HG03521 (cell line): ENCODE measurements at regions not wholly inside any gene's neighbourhood (a gene's known extent, or its start where the extent isn't known, plus 50 kb on each side); places are given as distances from the start of the nearest gene placed in this dataset.

Experiments
- ATAC-seq: cut with Tn5 transposase; IDR thresholded peaks from one replicate; pipeline ENCODE4 v1.9.1; 2021; ENCODE audit warnings: mild to moderate bottlenecking, moderate library complexity; ENCODE audit not compliant: unreplicated experiment

DNA sequence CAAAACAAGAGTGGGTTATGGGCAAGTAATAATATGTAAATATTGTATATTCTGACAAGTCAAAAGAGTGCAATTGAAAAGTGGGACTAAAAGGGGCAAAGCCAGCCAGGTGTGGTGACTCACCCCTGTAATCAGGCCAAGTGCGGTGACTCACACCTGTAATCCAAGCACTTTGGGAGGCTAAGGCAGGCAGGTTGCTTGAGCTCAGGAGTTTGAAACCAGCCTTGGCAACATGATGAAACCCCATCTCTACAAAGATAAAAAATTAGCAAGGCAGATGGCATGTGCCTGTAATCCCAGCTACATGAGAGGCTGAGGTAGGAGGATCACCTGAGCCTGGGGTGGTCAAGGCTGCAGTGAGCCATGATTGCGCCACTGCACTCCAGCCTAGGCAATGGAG is 304.0 kb downstream of the HHIPL2 start:
- ATAC-seq, result no peak

DNA sequence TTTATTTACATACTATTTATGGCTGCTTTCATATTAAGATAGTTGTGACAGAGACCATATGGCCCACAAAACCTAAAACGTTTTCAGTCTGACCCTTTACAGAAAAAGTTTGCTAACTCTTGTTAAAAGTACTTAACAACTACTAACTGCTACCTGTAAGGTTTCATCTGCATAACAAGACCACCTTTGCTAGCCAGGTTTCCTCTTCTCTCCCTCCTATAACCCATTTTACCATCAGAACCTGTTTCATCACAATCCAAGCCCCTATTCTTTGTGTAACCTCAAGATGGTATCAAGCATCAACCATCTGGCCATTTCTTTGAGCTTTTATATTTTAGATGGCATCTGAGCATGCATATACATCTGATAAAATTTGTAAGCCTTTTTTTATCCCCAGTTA is 305.4 kb downstream of the HHIPL2 start:
- no peak for ATAC-seq

DNA sequence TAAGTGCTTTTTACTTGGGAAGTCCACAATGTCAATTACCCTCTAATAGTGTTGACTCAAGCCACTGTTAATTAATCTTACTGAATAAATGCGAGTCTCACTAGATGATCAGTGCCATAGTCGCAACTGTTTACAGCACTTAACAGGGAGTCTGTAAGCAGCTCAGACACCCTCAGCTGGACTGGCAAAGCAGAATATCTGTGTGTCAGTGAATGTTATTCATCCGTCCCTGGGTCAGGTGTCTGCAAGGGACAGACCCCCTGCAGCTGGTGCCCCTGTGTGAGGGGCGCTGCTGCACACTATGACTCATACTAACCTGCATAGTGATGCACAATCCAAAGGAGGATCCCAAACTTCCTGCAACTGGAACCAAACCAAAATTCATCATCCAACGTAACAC is 306.5 kb downstream of the HHIPL2 start:
- ATAC-seq, result no peak

DNA sequence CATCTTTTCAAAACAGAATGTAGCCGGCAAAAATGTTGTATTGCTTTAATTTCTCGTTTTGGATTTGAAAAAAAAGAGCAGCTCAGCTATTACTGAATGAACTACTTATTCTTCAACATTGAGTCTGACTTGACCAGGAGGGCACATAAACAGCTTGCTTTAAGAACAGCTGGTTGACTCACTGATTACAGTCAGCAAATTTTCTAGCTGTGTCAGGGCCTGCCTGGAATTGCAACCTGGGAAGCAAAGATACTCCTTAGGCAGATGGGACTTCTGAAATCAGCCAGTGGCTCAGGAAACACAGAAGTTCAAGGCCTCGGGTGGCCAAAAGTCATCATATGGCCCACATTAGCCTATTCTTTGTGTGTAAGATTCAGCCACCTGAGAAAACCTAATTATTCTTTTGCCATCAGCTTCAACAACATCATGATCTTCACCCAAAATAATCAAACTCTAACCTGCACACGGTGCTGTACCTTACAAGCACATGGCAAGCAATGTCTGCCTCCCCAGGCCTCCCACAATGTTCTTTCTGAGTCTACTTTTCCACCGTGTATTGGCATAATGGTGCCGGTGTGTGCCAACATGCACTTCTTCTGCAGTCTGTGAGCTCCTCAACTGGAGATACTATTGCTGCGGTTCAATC is 307.2 kb downstream of the HHIPL2 start:
- ATAC-seq, result no peak

DNA sequence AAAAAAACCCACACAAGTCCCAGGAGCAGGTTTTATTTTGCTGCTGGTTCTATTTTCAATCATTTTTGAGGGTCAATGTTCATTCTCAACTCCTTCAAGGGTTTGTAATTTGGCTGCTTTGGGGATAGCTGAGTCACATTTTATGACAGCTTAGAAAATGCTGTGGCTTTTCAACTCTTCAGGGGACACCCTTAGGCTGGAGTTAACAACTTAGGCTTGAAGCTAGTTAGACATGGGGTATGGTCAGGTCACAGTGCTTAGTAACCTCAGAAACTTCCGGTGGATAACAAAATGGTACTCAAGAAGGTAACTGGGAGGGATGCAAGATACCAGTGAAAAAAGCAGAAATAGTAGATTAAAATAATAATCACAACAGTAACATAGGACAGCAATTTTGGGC is 308.8 kb downstream of the HHIPL2 start:
- ATAC-seq, result no peak

DNA sequence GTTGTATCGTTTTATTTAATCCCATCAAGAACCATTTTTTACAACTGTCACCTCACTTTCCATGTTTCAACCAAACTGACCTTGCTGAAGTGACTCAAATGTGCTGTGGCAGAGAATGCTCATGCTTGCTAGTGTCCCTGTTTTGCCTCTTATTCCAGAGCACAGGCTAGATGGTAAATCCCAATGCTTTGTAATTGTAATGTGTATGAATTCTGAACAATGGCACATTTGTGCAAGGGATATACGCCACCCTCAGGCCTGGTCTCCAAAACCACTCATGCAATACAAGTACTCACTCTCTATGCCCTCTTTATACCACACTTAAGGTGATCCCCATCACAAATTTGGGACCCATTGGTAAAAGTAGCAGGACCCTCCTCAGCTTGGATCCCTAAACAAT is 313.6 kb downstream of the HHIPL2 start:
- no peak for ATAC-seq

GRCh38 chr1:222233444-222234158 is 314.3 kb downstream of the HHIPL2 start:
- ATAC-seq, result no peak

- no peak for ATAC-seq
These were observed 315.1 kb downstream of the HHIPL2 start for GRCh38 chr1:222232842-222233241.

DNA sequence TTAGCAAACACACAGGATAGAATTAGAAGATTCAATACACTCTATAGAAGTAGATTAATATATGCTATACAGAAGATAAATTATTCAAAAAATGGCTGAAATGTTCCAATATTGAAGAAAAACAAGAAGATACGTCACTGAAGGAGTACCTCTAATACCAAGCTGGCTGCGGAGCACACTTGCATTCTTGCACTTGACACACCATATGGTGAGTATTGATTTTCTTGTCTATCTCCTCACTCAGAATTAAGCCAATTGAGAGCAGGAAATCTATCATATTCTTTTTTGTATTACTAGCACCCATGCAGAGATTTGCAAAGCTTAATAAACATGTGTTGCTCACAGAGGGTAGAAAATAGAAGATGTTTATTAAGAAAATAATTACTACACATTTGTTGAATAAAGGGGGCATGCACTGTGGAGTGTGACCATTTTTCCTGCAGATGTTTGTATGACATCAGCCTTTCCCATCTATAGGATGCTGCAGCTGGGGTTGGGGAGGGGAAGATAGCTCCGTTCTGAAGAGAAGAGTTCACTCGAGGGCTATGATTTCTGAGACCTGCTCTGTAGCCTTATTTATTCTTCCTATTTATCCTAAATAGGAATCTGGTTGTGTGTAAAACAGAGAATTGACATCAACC is 318.1 kb downstream of the HHIPL2 start:
- no peak for ATAC-seq

DNA sequence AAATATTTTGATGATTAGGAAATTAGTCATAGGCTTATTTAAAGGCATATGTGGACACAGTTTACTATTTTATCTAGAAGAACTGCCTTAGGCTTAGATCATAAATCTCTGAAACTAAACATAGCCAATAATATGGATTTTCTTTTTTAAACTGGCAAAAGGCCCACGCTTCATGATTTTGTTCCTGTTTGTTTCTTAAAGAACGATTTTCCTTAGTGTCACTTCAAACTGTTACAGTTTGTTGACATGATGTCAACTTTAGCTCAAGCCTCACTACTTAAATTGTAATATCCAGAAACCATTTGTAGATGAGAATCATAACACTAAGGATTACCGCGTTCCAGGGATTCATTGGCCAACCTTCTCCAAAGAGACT is 322.6 kb downstream of the HHIPL2 start:
- ATAC-seq, result no peak

DNA sequence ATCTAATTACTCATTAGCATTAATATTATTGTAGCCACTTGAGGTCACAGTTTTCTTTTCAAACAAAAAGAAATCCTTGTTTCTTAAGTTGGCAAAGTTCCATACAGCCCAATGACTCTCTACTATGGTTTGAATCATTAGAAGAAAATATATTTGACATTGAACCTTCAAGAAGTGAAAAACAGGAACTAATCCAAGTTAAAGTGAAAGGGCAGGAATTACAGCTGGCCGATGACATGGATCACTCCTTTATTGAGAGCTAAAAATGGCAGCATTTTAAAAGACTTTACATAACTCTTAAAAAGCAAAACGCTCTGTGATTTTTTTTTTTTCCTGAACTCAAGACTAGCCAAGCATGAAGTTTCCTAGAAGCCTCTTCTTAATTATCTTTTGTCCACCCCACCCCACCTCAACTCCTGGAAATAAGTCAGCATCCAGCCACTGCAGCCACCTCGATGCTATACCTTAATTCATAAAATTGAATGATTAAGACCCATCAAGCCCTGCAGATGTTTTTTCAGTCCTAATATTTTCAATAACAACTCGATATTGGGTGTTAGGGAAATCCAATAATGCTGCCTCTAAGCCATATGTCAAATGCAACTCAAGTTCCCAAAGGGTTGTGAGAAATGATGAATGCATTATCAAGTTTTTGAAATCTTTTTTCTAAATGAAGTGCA is 323.1 kb downstream of the HHIPL2 start:
- ATAC-seq, result no peak

- ATAC-seq, result no peak
These were observed 323.7 kb downstream of the HHIPL2 start for GRCh38 chr1:222224156-222224555.

DNA sequence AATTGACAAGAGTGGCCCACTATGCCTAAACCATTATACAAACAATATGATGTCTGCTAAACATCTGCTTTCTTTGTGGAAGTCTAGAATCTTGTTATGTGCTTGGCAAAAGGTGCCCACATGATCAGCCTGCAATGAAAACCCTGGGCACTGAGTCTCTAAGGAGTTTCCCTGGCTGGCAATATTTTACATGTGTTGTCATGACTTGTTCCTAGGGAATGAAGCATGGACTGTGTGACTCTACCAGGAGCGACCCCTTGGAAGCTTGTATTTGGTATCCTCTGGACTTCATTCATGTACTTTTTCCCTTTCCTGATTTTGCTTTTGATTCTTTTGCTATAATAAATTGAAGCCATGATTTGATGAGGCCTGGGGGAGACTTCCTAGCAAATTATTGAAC is 324.9 kb downstream of the HHIPL2 start:
- no peak for ATAC-seq

- no peak for ATAC-seq
These were observed 331.6 kb downstream of the HHIPL2 start for GRCh38 chr1:222216255-222216754.

GRCh38 chr1:222210776-222211175 is 337.1 kb downstream of the HHIPL2 start:
- ATAC-seq, result no peak

DNA sequence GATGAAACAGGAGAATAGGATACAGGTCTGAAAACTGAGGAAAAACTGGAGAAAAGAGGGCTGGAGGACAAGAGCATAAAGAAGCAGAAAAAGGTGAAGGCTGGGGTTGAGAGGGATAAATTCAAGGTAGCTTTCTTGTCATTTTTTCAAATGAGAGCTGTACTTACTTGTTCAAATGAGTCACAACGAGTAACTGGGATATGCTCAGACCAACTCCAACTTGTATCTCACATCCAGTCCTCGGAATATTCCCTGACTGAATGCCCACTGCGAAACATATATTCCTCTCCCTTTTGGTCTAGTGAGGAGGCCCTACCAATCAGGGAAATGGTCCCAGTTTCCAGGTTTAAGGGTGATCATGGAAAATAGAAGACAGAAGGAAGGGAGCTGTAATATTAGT is 343.4 kb downstream of the HHIPL2 start:
- ATAC-seq, result no peak

DNA sequence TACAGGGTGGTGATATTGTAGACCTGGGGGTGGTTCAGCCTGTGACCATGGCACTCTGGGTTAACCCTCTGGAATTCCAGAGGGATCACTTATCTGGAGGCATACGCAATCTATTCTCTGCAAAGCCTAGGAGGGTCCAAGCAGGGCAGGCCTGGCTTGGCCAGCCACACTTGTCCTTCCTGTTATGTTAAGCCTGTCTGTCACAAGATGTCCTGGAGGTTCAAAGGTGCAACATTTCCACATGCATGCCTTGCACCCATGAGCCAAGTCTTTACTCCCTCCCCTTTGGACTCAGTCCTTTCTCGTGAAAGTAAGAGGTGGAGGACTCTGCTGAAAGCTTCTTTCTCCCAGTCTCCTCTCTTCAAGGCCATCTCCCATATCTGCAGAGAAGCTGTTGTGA is 345.1 kb downstream of the HHIPL2 start:
- ATAC-seq, result no peak

GRCh38 chr1:222196736-222197135 is 351.2 kb downstream of the HHIPL2 start:
- no peak for ATAC-seq

GRCh38 chr1:222196288-222196687 is 351.6 kb downstream of the HHIPL2 start:
- no peak for ATAC-seq

- no peak for ATAC-seq
These were observed 352.0 kb downstream of the HHIPL2 start for GRCh38 chr1:222195857-222196256.

DNA sequence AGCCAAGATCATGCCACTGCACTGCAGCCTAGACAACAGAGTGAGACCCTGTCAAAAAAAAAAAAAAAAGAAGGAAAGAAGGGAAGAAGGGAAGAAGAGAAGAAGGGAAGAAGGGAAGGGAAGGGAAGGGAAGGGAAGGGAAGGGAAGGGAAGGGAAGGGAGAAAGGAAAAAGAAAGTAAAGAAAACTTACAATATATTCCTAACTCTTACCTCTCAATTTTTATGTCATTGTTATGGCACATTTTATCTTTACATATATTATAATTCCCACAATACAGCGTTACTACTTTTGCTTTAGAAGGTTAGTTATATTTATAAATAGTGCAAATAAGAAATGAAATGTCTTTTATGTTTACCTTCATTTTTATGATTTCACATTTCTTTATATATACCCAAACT is 358.7 kb downstream of the HHIPL2 start:
- no peak for ATAC-seq
